Neural cell (in vitro differentiated cells): ENCODE measurements at regions not wholly inside any gene's neighbourhood (a gene's known extent, or its start where the extent isn't known, plus 50 kb on each side); places are given as distances from the start of the nearest gene placed in this dataset.

Source experiments
- EP300 ChIP-seq: fragments of 450-650 bp; conservative IDR thresholded peaks from 2 replicates; pipeline ENCODE4 v1.6.1; 2014; ENCODE audit warnings: antibody characterized with exemption, mild to moderate bottlenecking, moderate library complexity; ENCODE audit not compliant: poor library complexity, severe bottlenecking
- EZH2 ChIP-seq: fragments of 200-600, 300-800 bp; shearing (Covaris generic), sonication (generic); IDR thresholded peaks from 2 replicates; pipeline ENCODE4 v1.6.1; 2014; ENCODE audit warnings: antibody characterized with exemption, low read length, borderline replicate concordance, mild to moderate bottlenecking; ENCODE audit not compliant: insufficient read depth, poor library complexity, severe bottlenecking
- POLR2AphosphoS5 ChIP-seq: IDR thresholded peaks from 2 replicates; pipeline ENCODE4 v1.6.1; 2012
- RAD21 ChIP-seq: fragments of 450-650 bp; conservative IDR thresholded peaks from 2 replicates; pipeline ENCODE4 v1.6.1; 2014; ENCODE audit warnings: antibody characterized with exemption, mild to moderate bottlenecking, moderate library complexity
- TF ChIP-seq, protein P1 (sequence below): fragments of 450-650 bp; IDR thresholded peaks from 2 replicates; pipeline ENCODE4 v1.5.1; 2014; ENCODE audit warnings: antibody characterized with exemption, mild to moderate bottlenecking, moderate library complexity; ENCODE audit not compliant: poor library complexity, severe bottlenecking

DNA sequence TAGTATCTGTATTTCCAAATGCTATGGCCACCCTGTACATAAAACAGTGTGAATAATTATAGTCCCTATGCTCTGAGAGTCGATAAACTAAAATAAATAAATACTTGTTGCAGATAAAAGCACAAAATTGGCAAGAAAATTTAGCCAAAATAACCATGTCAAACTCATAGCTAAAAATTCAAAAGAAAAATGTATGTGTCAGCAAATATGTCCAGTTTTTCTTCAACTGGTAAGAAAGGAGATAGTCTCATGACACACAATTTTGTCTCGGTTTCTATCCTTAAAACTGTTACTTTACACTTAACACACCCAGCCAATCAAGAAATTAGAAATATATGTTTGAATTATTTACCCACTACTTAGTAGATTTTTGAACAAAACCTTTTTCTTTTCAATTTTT lies 145.6 kb upstream of the FSCB start:
- TF ChIP-seq EZH2 (no peak), POLR2AphosphoS5 (no peak), EP300 (no peak), RAD21 (no peak)
- TF ChIP-seq, protein P1, sequence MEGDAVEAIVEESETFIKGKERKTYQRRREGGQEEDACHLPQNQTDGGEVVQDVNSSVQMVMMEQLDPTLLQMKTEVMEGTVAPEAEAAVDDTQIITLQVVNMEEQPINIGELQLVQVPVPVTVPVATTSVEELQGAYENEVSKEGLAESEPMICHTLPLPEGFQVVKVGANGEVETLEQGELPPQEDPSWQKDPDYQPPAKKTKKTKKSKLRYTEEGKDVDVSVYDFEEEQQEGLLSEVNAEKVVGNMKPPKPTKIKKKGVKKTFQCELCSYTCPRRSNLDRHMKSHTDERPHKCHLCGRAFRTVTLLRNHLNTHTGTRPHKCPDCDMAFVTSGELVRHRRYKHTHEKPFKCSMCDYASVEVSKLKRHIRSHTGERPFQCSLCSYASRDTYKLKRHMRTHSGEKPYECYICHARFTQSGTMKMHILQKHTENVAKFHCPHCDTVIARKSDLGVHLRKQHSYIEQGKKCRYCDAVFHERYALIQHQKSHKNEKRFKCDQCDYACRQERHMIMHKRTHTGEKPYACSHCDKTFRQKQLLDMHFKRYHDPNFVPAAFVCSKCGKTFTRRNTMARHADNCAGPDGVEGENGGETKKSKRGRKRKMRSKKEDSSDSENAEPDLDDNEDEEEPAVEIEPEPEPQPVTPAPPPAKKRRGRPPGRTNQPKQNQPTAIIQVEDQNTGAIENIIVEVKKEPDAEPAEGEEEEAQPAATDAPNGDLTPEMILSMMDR: no peak
